Activated CD8-positive, alpha-beta T cell treated with anti-CD3 and anti-CD28 coated beads for 36 hours (primary cell): ENCODE measurements at regions not wholly inside any gene's neighbourhood (a gene's known extent, or its start where the extent isn't known, plus 50 kb on each side); places are given as distances from the start of the nearest gene placed in this dataset.

ENCODE experiments used
- ATAC-seq: fragments of 200-7000 bp; cut with Tn5 transposase; one replicate; pipeline ENCODE4 v1.10.0; 2021; ENCODE audit warnings: mild to moderate bottlenecking, moderate library complexity
- CTCF ChIA-PET: fragments of 350-600 bp; sonication (Branson Sonifier 250); formaldehyde crosslinking; loops from one replicate; lab custom pipeline; 2021; ENCODE audit warnings: antibody characterized with exemption; lab: Charles Lee
- POLR2A ChIA-PET: fragments of 350-600 bp; sonication (Branson Sonifier 250); formaldehyde crosslinking; loops from one replicate; lab custom pipeline; 2021; ENCODE audit warnings: antibody characterized with exemption; lab: Charles Lee
- DNase-seq: peaks from one replicate; pipeline ENCODE4 v3.0.0-alpha.2; 2020
- H3K27ac Mint-ChIP-seq: one replicate; pipeline ENCODE4 v1.8.0; 2021; ENCODE audit warnings: mild to moderate bottlenecking, mixed read lengths
- H3K27me3 Mint-ChIP-seq: one replicate; pipeline ENCODE4 v1.8.0; 2021; ENCODE audit warnings: mixed read lengths
- H3K36me3 Mint-ChIP-seq: one replicate; pipeline ENCODE4 v1.8.0; 2021; ENCODE audit warnings: low read depth, mixed read lengths
- H3K4me1 Mint-ChIP-seq: one replicate; pipeline ENCODE4 v1.8.0; 2021; ENCODE audit warnings: low read depth, mixed read lengths
- H3K4me3 Mint-ChIP-seq: one replicate; pipeline ENCODE4 v1.8.0; 2021; ENCODE audit warnings: mild to moderate bottlenecking, moderate library complexity, mixed read lengths
- H3K9me3 Mint-ChIP-seq: one replicate; pipeline ENCODE4 v1.8.0; 2021; ENCODE audit warnings: mixed read lengths
- intact Hi-C: fragments of 100-400 bp; cut with micrococcal nuclease; formaldehyde crosslinking; loops from one replicate; pipeline ENCODE4 v1.10.0; 2022
- TF ChIP-seq, protein P1 (sequence below): fragments of 200-600 bp; IDR thresholded peaks from one replicate; pipeline ENCODE4 v1.8.0; 2022; ENCODE audit warnings: antibody characterized with exemption, mild to moderate bottlenecking

DNA sequence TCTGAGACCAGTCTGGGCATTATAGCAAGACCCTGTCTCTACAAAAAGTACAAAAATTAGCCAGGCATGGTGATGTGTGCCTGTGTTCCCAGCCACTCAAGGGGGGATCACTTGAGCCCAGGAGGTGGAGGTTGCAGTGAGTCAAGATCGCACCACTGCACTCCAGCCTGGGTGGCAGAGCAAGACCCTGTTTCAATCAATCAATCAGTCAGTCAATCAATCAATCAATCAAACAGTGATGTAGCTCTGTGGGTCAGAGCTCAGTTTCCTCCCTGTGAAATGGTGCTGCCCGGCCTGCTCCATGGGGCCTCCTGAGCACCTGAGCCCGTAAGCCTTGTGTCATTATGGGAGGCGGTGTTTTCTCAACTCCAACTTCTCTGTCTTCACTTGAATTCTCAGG is 167.1 kb upstream of the CIBAR2 start:
- ChIA-PET POLR2A (no interaction called here), CTCF (interaction anchor here (1.0 kb wide), 1 partner anchor 165 kb away, joined by 3 read pairs; no protein-coding TSS in a partner anchor)
- no peaks in the 10 kb centered on the region for H3K9me3 Mint-ChIP-seq

DNA sequence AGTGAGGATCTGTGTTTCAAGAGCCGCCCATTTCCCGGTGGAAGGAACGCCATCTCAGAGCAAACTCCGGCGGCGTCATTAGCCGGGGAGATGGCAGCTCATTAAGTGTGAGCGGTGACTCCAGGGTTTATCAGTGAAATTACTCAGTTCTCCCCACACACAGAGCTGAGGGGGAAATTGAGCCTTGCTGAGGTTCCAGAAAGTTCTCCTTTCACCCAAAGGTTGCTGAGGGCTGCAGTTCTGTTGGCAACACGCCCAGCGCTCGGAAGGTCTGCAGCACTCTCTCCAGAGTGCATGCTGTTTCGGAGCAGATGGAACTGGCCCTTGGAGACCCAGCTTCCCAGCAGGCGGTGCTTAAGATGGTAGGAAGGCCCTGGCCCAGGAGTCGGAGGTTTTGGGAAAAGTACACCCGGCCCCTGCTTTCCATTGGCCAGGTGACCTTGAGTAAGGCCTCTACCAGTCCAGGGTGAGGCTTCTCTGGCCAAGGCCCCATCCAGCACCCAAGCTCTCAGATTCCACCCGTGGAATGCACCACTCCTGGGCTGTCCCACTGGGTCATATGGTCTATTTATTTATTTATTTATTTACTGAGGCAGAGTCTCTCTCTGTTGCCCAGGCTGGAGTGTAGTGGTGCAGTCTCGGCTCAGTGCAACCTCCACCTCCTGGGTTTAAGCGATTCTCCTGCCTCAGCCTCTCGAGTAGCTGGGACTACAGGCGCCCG is 167.7 kb upstream of the CIBAR2 start:
- DNase-seq (no peak), ATAC-seq (no peak)
- no peak overlapping the region for H3K27ac Mint-ChIP-seq
- H3K27me3 Mint-ChIP-seq = no peaks in the 10 kb centered on the region
- no peaks in the 10 kb centered on the region for H3K9me3 Mint-ChIP-seq
- intact Hi-C loops = no loop called here
- no peak overlapping the region for H3K4me3 Mint-ChIP-seq
- TF ChIP-seq, protein P1, sequence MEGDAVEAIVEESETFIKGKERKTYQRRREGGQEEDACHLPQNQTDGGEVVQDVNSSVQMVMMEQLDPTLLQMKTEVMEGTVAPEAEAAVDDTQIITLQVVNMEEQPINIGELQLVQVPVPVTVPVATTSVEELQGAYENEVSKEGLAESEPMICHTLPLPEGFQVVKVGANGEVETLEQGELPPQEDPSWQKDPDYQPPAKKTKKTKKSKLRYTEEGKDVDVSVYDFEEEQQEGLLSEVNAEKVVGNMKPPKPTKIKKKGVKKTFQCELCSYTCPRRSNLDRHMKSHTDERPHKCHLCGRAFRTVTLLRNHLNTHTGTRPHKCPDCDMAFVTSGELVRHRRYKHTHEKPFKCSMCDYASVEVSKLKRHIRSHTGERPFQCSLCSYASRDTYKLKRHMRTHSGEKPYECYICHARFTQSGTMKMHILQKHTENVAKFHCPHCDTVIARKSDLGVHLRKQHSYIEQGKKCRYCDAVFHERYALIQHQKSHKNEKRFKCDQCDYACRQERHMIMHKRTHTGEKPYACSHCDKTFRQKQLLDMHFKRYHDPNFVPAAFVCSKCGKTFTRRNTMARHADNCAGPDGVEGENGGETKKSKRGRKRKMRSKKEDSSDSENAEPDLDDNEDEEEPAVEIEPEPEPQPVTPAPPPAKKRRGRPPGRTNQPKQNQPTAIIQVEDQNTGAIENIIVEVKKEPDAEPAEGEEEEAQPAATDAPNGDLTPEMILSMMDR = no peak
- no peaks in the 10 kb centered on the region for H3K36me3 Mint-ChIP-seq
- ChIA-PET POLR2A (no interaction called here), CTCF (interaction anchor here (1.0 kb wide), 1 partner anchor 165 kb away, joined by 3 read pairs; no protein-coding TSS in a partner anchor)
- H3K4me1 Mint-ChIP-seq = no peaks in the 10 kb centered on the region

More for the DNA sequence above, 167.1 kb upstream of the CIBAR2 start:
- Mint-ChIP-seq H3K4me1 (no peaks in the 10 kb centered on the region), H3K4me3 (no peak overlapping the region), H3K36me3 (no peaks in the 10 kb centered on the region), H3K27ac (no peak overlapping the region), H3K27me3 (no peaks in the 10 kb centered on the region)
- DNase-seq = no peak
- no peak for ATAC-seq
- TF ChIP-seq, protein P1 = no peak
- intact Hi-C loops = no loop called here

DNA sequence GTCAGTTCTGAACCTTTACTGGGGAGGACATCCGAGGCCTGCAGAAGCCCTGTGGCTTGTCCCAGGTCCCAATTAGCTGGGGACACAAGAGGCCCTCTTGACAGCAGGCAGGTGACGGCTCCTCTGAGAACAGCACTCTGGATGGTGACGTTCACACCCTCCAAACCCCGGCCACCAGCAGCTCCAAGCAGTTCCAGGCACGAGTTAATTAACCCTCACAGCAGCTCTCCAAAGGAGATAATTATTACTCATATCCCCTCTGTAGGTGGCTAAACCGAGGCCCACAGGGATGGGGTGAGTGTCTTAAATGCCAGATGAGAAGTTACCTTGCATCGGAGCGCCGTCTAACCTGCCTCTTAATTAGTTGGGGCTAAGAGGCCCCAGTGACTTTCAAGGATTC is 168.9 kb upstream of the CIBAR2 start:
- CTCF ChIA-PET = no interaction called here

DNA sequence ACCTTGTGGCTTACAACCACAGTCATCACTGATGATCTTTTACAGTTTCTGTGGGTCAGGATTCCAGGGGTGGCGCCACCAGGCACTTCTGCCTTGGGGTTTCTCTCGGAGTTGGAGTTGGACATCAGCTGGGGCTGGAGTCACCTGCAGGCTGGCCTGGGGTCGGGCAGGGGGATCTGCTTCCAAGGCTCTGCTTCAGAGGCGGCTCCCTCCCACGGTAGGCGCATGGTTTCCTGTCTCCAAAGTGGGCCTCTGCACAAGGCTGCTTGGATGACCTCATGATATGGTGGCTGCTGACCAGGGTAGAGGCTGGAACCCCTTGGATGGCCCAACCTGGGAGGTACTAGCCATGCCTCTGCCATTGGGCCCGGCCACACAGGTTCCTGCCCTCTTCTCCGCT is 170.6 kb upstream of the CIBAR2 start:
- Mint-ChIP-seq H3K27me3 (no peaks in the 10 kb centered on the region), H3K27ac (no peak overlapping the region), H3K36me3 (no peaks in the 10 kb centered on the region), H3K4me3 (no peak overlapping the region), H3K9me3 (no peaks in the 10 kb centered on the region), H3K4me1 (no peaks in the 10 kb centered on the region)
- TF ChIP-seq, protein P1 = no peak
- intact Hi-C loops = no loop called here
- DNase-seq (no peak), ATAC-seq (no peak)
- ChIA-PET POLR2A (no interaction called here), CTCF (interaction anchor here (1.1 to 1.4 kb wide), 2 partner anchors 15 to 35 kb away, joined by 3 read pairs; no protein-coding TSS in a partner anchor)

More for the DNA sequence above, 168.9 kb upstream of the CIBAR2 start:
- Mint-ChIP-seq H3K27ac (no peak overlapping the region), H3K4me3 (no peak overlapping the region), H3K4me1 (no peaks in the 10 kb centered on the region), H3K36me3 (no peaks in the 10 kb centered on the region), H3K9me3 (no peaks in the 10 kb centered on the region), H3K27me3 (no peaks in the 10 kb centered on the region)
- no peak for DNase-seq
- POLR2A ChIA-PET = no interaction called here
- intact Hi-C loops = no loop called here
- no peak for ATAC-seq
- TF ChIP-seq, protein P1 = no peak

GRCh38 chr16:85283305-85284050 is 171.2 kb upstream of the CIBAR2 start:
- H3K4me1 Mint-ChIP-seq = no peaks in the 10 kb centered on the region
- no peak overlapping the region for H3K4me3 Mint-ChIP-seq
- no peaks in the 10 kb centered on the region for H3K27me3 Mint-ChIP-seq
- ChIA-PET POLR2A (no interaction called here), CTCF (interaction anchor here (1.4 kb wide), 1 partner anchor 8 kb away, joined by 5 read pairs; no protein-coding TSS in a partner anchor)
- intact Hi-C loops = no loop called here
- no peak overlapping the region for H3K27ac Mint-ChIP-seq
- DNase-seq = no peak
- ATAC-seq = no peak
- TF ChIP-seq, protein P1 = no peak
- H3K9me3 Mint-ChIP-seq = no peaks in the 10 kb centered on the region
- H3K36me3 Mint-ChIP-seq = no peaks in the 10 kb centered on the region
